K562 (cell line): ENCODE measurements at regions not wholly inside any gene's neighbourhood (a gene's known extent, or its start where the extent isn't known, plus 50 kb on each side); places are given as distances from the start of the nearest gene placed in this dataset.
"Not testable (repeated sequence)": the region's sequence is repeated elsewhere in the genome, so short reads cannot be mapped to it uniquely, and the experiment has no call there.

Experiments
- CTCF ChIP-seq, 3 experiments: IDR thresholded peaks in 2 of 3; conservative IDR thresholded peaks in 1 of 3; 2 replicates each; pipeline ENCODE4 v1.5.1; 2011 to 2012; ENCODE audit warnings: low read length in 3 of 3, mild to moderate bottlenecking in 3 of 3, control low read depth in 2 of 3, improper control_type of control experiment in 1 of 3, inconsistent platforms in 1 of 3, low read depth in 1 of 3, mixed read lengths in 1 of 3, moderate library complexity in 1 of 3; ENCODE audit not compliant: insufficient read depth in 2 of 3
- ELF1 ChIP-seq: fragments of 200-800 bp; sonication (Bioruptor generic); IDR thresholded peaks from 2 replicates; pipeline ENCODE4 v1.6.1; 2016; ENCODE audit warnings: missing genetic modification characterization, missing compliant biosample characterization
- MAFK ChIP-seq: IDR thresholded peaks from 2 replicates; pipeline ENCODE4 v1.6.1; 2011; ENCODE audit warnings: low read length, improper control_type of control experiment
- MLLT1 ChIP-seq, 2 experiments: fragments of 450-650 bp; IDR thresholded peaks; 2 replicates each; pipeline ENCODE4 v1.6.1; 2016
- RBM34 ChIP-seq: fragments of 200-400 bp; formaldehyde crosslinking; IDR thresholded peaks from 2 replicates; pipeline ENCODE4 v1.6.1; 2018; ENCODE audit warnings: low read length, borderline replicate concordance; ENCODE audit not compliant: insufficient read depth
- RFX5 ChIP-seq: IDR thresholded peaks from 2 replicates; pipeline ENCODE4 v1.6.1; 2011; ENCODE audit warnings: low read depth, mild to moderate bottlenecking, improper control_type of control experiment, low read length
- ZNF57 ChIP-seq: fragments of 450-650 bp; formaldehyde crosslinking; IDR thresholded peaks from 2 replicates; pipeline ENCODE4 v1.4.0; 2020; ENCODE audit warnings: mild to moderate bottlenecking, moderate library complexity

- TF ChIP-seq ELF1; MLLT1 (IDR thresholded peaks at IDR 0.05); MAFK; RBM34; ZNF57; RFX5; CTCF (IDR thresholded peaks at IDR 0.05 in 2 of 3, conservative IDR thresholded peaks at IDR 0.05 in 1 of 3; ENCODE audit: insufficient read depth in 2 of 3, low read depth in 1 of 3, low read length in 3 of 3): not testable (repeated sequence)
Observed at GRCh38 chr1:143755961-143756360, 215.8 kb downstream of the FAM72C start.
